A549 (cell line): ENCODE measurements at regions not wholly inside any gene's neighbourhood (a gene's known extent, or its start where the extent isn't known, plus 50 kb on each side); places are given as distances from the start of the nearest gene placed in this dataset.

Experiments
- ATAC-seq, 2 experiments: fragments of 200-7000 bp in 1 of 2; fragments of >200 bp in 1 of 2; cut with Nextera tagmentation in 1 of 2; cut with Tn5 transposase in 1 of 2; 3 replicates each; pipeline versions ENCODE4 v1.8.0 to v1.9.1; 2018 to 2020; ENCODE audit warnings: mild to moderate bottlenecking in 1 of 2, moderate library complexity in 1 of 2
- CTCF ChIA-PET: fragments of 300-600 bp; sonication (Branson Sonifier 250); formaldehyde crosslinking; extraction: SDS; loops from one replicate; lab custom pipeline; 2021; ENCODE audit warnings: antibody characterized with exemption, inconsistent platforms; lab: Yijun Ruan, JAX
- POLR2A ChIA-PET: fragments of 350-600 bp; formaldehyde crosslinking; extraction: SDS; loops from one replicate; lab custom pipeline; 2021; ENCODE audit warnings: antibody characterized with exemption, inconsistent platforms; lab: Yijun Ruan, JAX
- DNase-seq, 2 experiments: peaks; one replicate each; pipeline versions ENCODE4 v3.0.0 to v3.0.0-alpha.2; 2011 to 2016; ENCODE audit warnings: low read depth in 1 of 2, low spot score in 1 of 2
- FAIRE-seq: peaks from 2 replicates; lab custom pipeline; 2011; peaks lifted over from hg19 to GRCh38; lab: Jason Lieb, UNC
- H3K27ac ChIP-seq, 2 experiments: fragments of >200 bp; sonication (Bioruptor Twin); formaldehyde crosslinking; 3 replicates each; pipeline ENCODE4 v1.5.1; 2016 to 2017
- H3K4me1 ChIP-seq: fragments of >200 bp; sonication (Bioruptor Twin); formaldehyde crosslinking; 3 replicates; pipeline ENCODE4 v1.6.1; 2016
- H3K4me2 ChIP-seq: fragments of >200 bp; sonication (Bioruptor Twin); formaldehyde crosslinking; 3 replicates; pipeline ENCODE4 v1.6.1; 2016
- H3K4me3 ChIP-seq: fragments of >200 bp; sonication (Bioruptor Twin); formaldehyde crosslinking; 3 replicates; pipeline ENCODE4 v1.5.1; 2016
- H3K9me3 ChIP-seq: fragments of >200 bp; sonication (Bioruptor Twin); formaldehyde crosslinking; 3 replicates; pipeline ENCODE4 v1.6.1; 2016
- BHLHE40 ChIP-seq: IDR thresholded peaks from 2 replicates; pipeline ENCODE4 v1.6.1; 2012; ENCODE audit warnings: low read depth, low read length, inconsistent platforms
- CEBPB ChIP-seq, 2 experiments: fragments of >200 bp in 1 of 2; sonication (Bioruptor Twin) in 1 of 2; formaldehyde crosslinking in 1 of 2; IDR thresholded peaks; 2 replicates each; pipeline ENCODE4 v1.6.1; 2012 to 2016
- CHD4 ChIP-seq: fragments of 200-600 bp; sonication (generic); IDR thresholded peaks from 2 replicates; pipeline ENCODE4 v1.6.1; 2016; ENCODE audit warnings: antibody characterized with exemption, mild to moderate bottlenecking, borderline replicate concordance
- E2F6 ChIP-seq: IDR thresholded peaks from 2 replicates; pipeline ENCODE4 v1.6.1; 2012; ENCODE audit warnings: low read depth, borderline replicate concordance
- EHF ChIP-seq: fragments of 250-450 bp; sonication (Bioruptor Pico); IDR thresholded peaks from 2 replicates; pipeline ENCODE4 v1.5.0; 2020; ENCODE audit warnings: mild to moderate bottlenecking
- ESRRA ChIP-seq: fragments of 150-350 bp; IDR thresholded peaks from 2 replicates; pipeline ENCODE4 v1.6.1; 2014; ENCODE audit warnings: mild to moderate bottlenecking, low read length, borderline replicate concordance
- FOSL2 ChIP-seq, 2 experiments: fragments of 450-650 bp in 1 of 2; fragments of >200 bp in 1 of 2; sonication (Bioruptor Twin) in 1 of 2; formaldehyde crosslinking; IDR thresholded peaks; 2 replicates each; pipeline versions ENCODE4 v1.5.0 to v1.6.1; 2016 to 2020; ENCODE audit warnings: mild to moderate bottlenecking in 1 of 2, moderate library complexity in 1 of 2
- GATA3 ChIP-seq: IDR thresholded peaks from 2 replicates; pipeline ENCODE4 v1.6.1; 2012; ENCODE audit warnings: borderline replicate concordance
- HDAC2 ChIP-seq: fragments of 200-600 bp; sonication (generic); IDR thresholded peaks from 2 replicates; pipeline ENCODE4 v1.6.1; 2016
- HEYL ChIP-seq: fragments of 250-450 bp; sonication (Bioruptor Pico); IDR thresholded peaks from 2 replicates; pipeline ENCODE4 v1.8.0; 2021; ENCODE audit warnings: mild to moderate bottlenecking, moderate library complexity
- HOXA7 ChIP-seq: fragments of 250-450 bp; sonication (Bioruptor Pico); IDR thresholded peaks from 2 replicates; pipeline ENCODE4 v1.5.0; 2020; ENCODE audit warnings: mild to moderate bottlenecking, moderate library complexity
- KDM1A ChIP-seq: fragments of 200-600 bp; sonication (generic); IDR thresholded peaks from 2 replicates; pipeline ENCODE4 v1.6.1; 2016; ENCODE audit warnings: low read depth, mild to moderate bottlenecking
- KDM5A ChIP-seq: fragments of 200-600 bp; sonication (generic); IDR thresholded peaks from 2 replicates; pipeline ENCODE4 v1.6.1; 2016; ENCODE audit warnings: antibody characterized with exemption, mild to moderate bottlenecking
- MAZ ChIP-seq: fragments of 150-350 bp; IDR thresholded peaks from 2 replicates; pipeline ENCODE4 v1.6.1; 2014; ENCODE audit warnings: antibody characterized with exemption, low read depth, low read length, borderline replicate concordance
- NPAS2 ChIP-seq: fragments of 250-450 bp; sonication (Bioruptor Pico); IDR thresholded peaks from 2 replicates; pipeline ENCODE4 v1.8.0; 2022; ENCODE audit warnings: mild to moderate bottlenecking, moderate library complexity, borderline replicate concordance
- PHF8 ChIP-seq: fragments of 200-600 bp; sonication (generic); IDR thresholded peaks from 2 replicates; pipeline ENCODE4 v1.6.1; 2016; ENCODE audit warnings: low read depth, mild to moderate bottlenecking, antibody characterized with exemption, moderate library complexity, borderline replicate concordance
- POLR2AphosphoS2 ChIP-seq: conservative IDR thresholded peaks from 2 replicates; pipeline ENCODE4 v1.6.1; 2012; ENCODE audit warnings: low read length, improper control_type of control experiment, inconsistent platforms
- RAD21 ChIP-seq, 2 experiments: fragments of >200 bp in 1 of 2; sonication (Bioruptor Twin) in 1 of 2; formaldehyde crosslinking in 1 of 2; IDR thresholded peaks in 1 of 2; conservative IDR thresholded peaks in 1 of 2; 2 replicates in 1 of 2; 3 replicates in 1 of 2; pipeline ENCODE4 v1.6.1; 2012 to 2018; ENCODE audit warnings: inconsistent platforms in 1 of 2
- RARB ChIP-seq: fragments of 250-450 bp; sonication (Bioruptor Pico); IDR thresholded peaks from 2 replicates; pipeline ENCODE4 v1.8.0; 2021; ENCODE audit warnings: mild to moderate bottlenecking, moderate library complexity
- RCOR1 ChIP-seq: fragments of 150-350 bp; IDR thresholded peaks from 2 replicates; pipeline ENCODE4 v1.6.1; 2014; ENCODE audit warnings: antibody characterized with exemption, low read length, low read depth
- RFX5 ChIP-seq: fragments of 450-650 bp; IDR thresholded peaks from 2 replicates; pipeline ENCODE4 v1.7.1; 2014; ENCODE audit warnings: antibody characterized with exemption, mild to moderate bottlenecking, moderate library complexity
- SREBF2 ChIP-seq: fragments of 450-650 bp; IDR thresholded peaks from 2 replicates; pipeline ENCODE4 v1.6.1; 2014; ENCODE audit warnings: mild to moderate bottlenecking, moderate library complexity
- ZC3H11A ChIP-seq: fragments of 450-650 bp; IDR thresholded peaks from 2 replicates; pipeline ENCODE4 v1.6.1; 2014; ENCODE audit warnings: antibody characterized with exemption, mild to moderate bottlenecking
- ZSCAN20 ChIP-seq: fragments of 250-450 bp; sonication (Bioruptor Pico); IDR thresholded peaks from 2 replicates; pipeline ENCODE4 v1.8.0; 2022; ENCODE audit warnings: mild to moderate bottlenecking, moderate library complexity
- WGBS: methylation state at CpG from one replicate; pipeline ENCODE4 v1.1.6; 2017; ENCODE audit errors: missing lambda C conversion rate; 5-methylcytosine and 5-hydroxymethylcytosine counted together
- TF ChIP-seq, protein P1 (sequence below): fragments of >200 bp; sonication (Bioruptor Twin); formaldehyde crosslinking; IDR thresholded peaks from 2 replicates; pipeline ENCODE4 v1.6.1; 2016

GRCh38 chr4:138677748-138678147, 337.8 kb upstream of the NOCT start:
- H3K4me3 ChIP-seq, result no peak overlapping the region
- no peak for DNase-seq
- TF ChIP-seq RARB (CRISPR knock-in tag), result no peak
- TF ChIP-seq KDM1A, result no peak
- no peak for TF ChIP-seq RFX5
- no peak for TF ChIP-seq BHLHE40
- TF ChIP-seq GATA3, result no peak
- no peak for TF ChIP-seq ESRRA
- no peak for TF ChIP-seq KDM5A
- no peak for TF ChIP-seq FOSL2 (IDR thresholded peaks at IDR 0.05)
- TF ChIP-seq FOSL2 (CRISPR knock-in tag; IDR thresholded peaks at IDR 0.05), result no peak
- TF ChIP-seq HOXA7, result no peak
- no peak for TF ChIP-seq SREBF2
- TF ChIP-seq HDAC2, result no peak
- TF ChIP-seq, protein P1, sequence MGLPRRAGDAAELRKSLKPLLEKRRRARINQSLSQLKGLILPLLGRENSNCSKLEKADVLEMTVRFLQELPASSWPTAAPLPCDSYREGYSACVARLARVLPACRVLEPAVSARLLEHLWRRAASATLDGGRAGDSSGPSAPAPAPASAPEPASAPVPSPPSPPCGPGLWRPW, result no peak
- no peak overlapping the region for H3K27ac ChIP-seq
- 48% methylated on average over 1 of the region's 1 CpG for WGBS
- ChIA-PET POLR2A (no interaction called here), CTCF (interaction anchor here (0.9 to 4.0 kb wide), 5 partner anchors 8 to 1553 kb away, joined by 3 to 27 read pairs (median 4); no protein-coding TSS in a partner anchor)
- no peak for FAIRE-seq
- H3K9me3 ChIP-seq, result no peaks in the 10 kb centered on the region
- no peak overlapping the region for H3K4me2 ChIP-seq
- peaks cover 10% of the 10 kb centered on the region; the same call in 2 of the 3 replicates for H3K4me1 ChIP-seq
- ATAC-seq, result no peak

DNA sequence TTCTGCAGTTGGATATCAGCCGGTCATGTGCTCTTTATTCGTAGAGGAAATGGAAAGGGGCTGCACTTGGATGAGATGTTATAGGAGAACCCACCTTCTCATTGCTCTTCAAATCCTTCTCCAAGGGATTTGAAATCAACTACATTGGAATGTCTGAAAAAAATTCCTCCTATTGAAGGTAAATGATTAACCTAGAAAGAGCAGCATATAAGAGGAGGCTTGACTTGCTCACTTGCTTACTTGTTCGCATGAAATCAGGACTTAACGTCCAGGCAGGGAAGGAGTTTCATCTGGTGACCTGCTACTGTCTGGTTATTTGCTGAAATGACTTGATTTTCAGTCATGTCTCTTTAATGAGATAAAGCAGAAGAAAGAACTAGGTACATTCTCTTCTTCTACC, 338.4 kb upstream of the NOCT start:
- TF ChIP-seq MAZ (no peak), E2F6 (no peak)
- FAIRE-seq, result no peak
- ChIA-PET POLR2A (no interaction called here), CTCF (interaction anchor here (0.9 to 2.1 kb wide), 2 partner anchors 857 to 944 kb away, joined by 3 to 8 read pairs; no protein-coding TSS in a partner anchor)
- Histone ChIP-seq H3K4me2 (no peak overlapping the region), H3K4me3 (no peak overlapping the region), H3K27ac (no peak overlapping the region), H3K4me1 (peaks cover 10% of the 10 kb centered on the region; the same call in 2 of the 3 replicates), H3K9me3 (no peaks in the 10 kb centered on the region)
- no peak for ATAC-seq
- DNase-seq, result no peak
- 63% methylated on average over 4 of the region's 4 CpGs for WGBS

DNA sequence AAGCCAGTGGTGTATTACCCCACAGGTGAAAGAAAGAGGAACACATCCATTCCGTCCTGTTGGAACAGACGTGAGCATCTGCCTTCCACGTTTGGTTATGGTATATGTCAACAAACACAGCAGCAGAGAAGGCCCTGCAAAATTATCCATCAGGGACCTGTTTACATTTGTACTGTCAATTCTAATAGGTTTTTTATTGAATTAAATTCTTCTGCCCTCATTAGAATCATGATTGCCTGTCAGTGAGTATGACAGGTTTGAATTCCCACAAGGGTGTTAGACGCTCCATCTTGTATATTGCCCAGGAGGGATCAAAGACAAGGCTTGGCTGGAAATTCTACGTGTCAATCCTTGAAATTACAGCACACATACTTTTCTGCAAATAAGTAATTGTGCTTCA, 339.9 kb upstream of the NOCT start:
- no peaks in the 10 kb centered on the region for H3K9me3 ChIP-seq
- ChIA-PET POLR2A (no interaction called here), CTCF (no interaction called here)
- H3K4me3 ChIP-seq, result no peak overlapping the region
- DNase-seq (no peak), FAIRE-seq (no peak), ATAC-seq (no peak)
- no peak overlapping the region for H3K27ac ChIP-seq
- H3K4me1 ChIP-seq, result peaks cover 8% of the 10 kb centered on the region; the same call in 2 of the 3 replicates
- WGBS, result 76% methylated on average over 5 of the region's 5 CpGs
- no peak overlapping the region for H3K4me2 ChIP-seq
- no peak for TF ChIP-seq BHLHE40
- TF ChIP-seq MAZ, result no peak
- no peak for TF ChIP-seq EHF (CRISPR knock-in tag)
- TF ChIP-seq HOXA7, result no peak
- no peak for TF ChIP-seq PHF8
- TF ChIP-seq ZC3H11A, result no peak
- TF ChIP-seq RAD21 (conservative IDR thresholded peaks at IDR 0.05 in 1 of 2, IDR thresholded peaks at IDR 0.05 in 1 of 2), result no peak
- TF ChIP-seq NPAS2 (CRISPR knock-in tag), result no peak
- TF ChIP-seq CEBPB (IDR thresholded peaks at IDR 0.05), result no peak
- no peak for TF ChIP-seq CHD4
- TF ChIP-seq ZSCAN20, result no peak
- no peak for TF ChIP-seq SREBF2
- no peak for TF ChIP-seq RCOR1
- TF ChIP-seq KDM1A, result no peak
- TF ChIP-seq POLR2AphosphoS2, result no peak
- TF ChIP-seq HEYL (CRISPR knock-in tag), result no peak
